ENCODE measurements at regions not wholly inside any gene's neighbourhood (a gene's known extent, or its start where the extent isn't known, plus 50 kb on each side); places are given as distances from the start of the nearest gene placed in this dataset.
"Not testable (repeated sequence)": the region's sequence is repeated elsewhere in the genome, so short reads cannot be mapped to it uniquely, and the experiment has no call there.

DNA sequence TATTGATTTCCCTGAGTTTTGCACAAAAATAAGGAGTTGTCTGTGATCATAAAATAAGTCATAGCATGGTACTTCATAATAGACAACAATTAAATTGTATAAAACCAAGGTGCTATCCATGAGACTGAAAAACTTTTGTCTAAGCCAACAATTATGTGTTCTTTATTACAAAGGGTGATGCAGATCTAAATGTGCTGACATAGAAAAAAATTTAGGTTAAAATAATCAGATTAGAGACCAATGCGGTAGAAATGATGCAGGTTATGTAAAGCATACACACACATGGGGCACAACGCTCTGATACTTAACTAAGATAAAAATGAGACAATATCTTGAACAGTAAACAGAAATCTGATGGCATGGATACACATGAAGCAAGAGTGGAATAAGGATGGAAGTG, 113.3 kb downstream of the PWWP3B start:
- H3K4me2 ChIP-seq (ENCODE audit: low read length), result no peak overlapping the region

DNA sequence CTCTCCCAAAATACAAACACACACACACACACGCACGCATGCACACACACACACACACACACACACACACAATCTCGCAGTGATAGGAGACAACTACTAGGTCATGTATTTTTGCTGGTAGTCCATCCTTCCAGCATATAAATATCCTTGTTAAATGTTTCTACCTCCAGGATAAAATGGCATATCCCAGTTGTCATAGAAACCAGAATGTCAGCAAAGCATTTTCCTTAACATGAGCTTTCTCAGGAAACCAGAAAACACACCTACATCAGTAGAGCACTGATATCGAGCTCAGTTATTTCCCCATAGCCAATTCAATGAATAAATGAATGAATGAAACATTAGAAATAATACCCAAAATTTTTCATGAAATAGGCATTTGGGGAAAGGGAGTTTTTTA, 115.7 kb downstream of the PWWP3B start:
- Histone ChIP-seq H3K9ac (ENCODE audit: low read length) (no peak overlapping the region), H3K4me1 (ENCODE audit: low read length) (no peaks in the 10 kb centered on the region), H3K4me2 (ENCODE audit: low read length) (no peak overlapping the region), H3K79me2 (ENCODE audit: low read length) (no peaks in the 10 kb centered on the region), H3K27ac (ENCODE audit: low read length) (no peak overlapping the region), H2AFZ (ENCODE audit: low read depth, low read length) (no peak overlapping the region), H3K9me3 (ENCODE audit: insufficient read depth, low read length) (no peaks in the 10 kb centered on the region), H3K4me3 (ENCODE audit: low read length) (no peak overlapping the region), H3K27me3 (ENCODE audit: low read depth, low read length) (no peaks in the 10 kb centered on the region), H4K20me1 (ENCODE audit: insufficient read depth, low read length) (no peaks in the 10 kb centered on the region), H3K36me3 (replicated peaks; ENCODE audit: low read depth, low read length) (no peaks in the 10 kb centered on the region)
- TF ChIP-seq, protein P1, sequence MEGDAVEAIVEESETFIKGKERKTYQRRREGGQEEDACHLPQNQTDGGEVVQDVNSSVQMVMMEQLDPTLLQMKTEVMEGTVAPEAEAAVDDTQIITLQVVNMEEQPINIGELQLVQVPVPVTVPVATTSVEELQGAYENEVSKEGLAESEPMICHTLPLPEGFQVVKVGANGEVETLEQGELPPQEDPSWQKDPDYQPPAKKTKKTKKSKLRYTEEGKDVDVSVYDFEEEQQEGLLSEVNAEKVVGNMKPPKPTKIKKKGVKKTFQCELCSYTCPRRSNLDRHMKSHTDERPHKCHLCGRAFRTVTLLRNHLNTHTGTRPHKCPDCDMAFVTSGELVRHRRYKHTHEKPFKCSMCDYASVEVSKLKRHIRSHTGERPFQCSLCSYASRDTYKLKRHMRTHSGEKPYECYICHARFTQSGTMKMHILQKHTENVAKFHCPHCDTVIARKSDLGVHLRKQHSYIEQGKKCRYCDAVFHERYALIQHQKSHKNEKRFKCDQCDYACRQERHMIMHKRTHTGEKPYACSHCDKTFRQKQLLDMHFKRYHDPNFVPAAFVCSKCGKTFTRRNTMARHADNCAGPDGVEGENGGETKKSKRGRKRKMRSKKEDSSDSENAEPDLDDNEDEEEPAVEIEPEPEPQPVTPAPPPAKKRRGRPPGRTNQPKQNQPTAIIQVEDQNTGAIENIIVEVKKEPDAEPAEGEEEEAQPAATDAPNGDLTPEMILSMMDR (IDR thresholded peaks at IDR 0.05; ENCODE audit: low read depth, low read length), result no peak
- no peak for TF ChIP-seq EZH2phosphoT487 (IDR thresholded peaks at IDR 0.05; ENCODE audit: low read depth)

More for the DNA sequence above, 113.3 kb downstream of the PWWP3B start:
- Histone ChIP-seq H3K27me3 (ENCODE audit: low read depth, low read length) (no peaks in the 10 kb centered on the region), H2AFZ (ENCODE audit: low read depth, low read length) (no peak overlapping the region), H3K4me1 (ENCODE audit: low read length) (no peaks in the 10 kb centered on the region), H3K36me3 (replicated peaks; ENCODE audit: low read depth, low read length) (no peaks in the 10 kb centered on the region), H3K4me3 (ENCODE audit: low read length) (no peak overlapping the region), H3K79me2 (ENCODE audit: low read length) (no peaks in the 10 kb centered on the region), H3K9me3 (ENCODE audit: insufficient read depth, low read length) (no peaks in the 10 kb centered on the region), H4K20me1 (ENCODE audit: insufficient read depth, low read length) (no peaks in the 10 kb centered on the region), H3K27ac (ENCODE audit: low read length) (no peak overlapping the region), H3K9ac (ENCODE audit: low read length) (no peak overlapping the region)
- TF ChIP-seq, protein P1 (IDR thresholded peaks at IDR 0.05; ENCODE audit: low read depth, low read length), result no peak
- no peak for TF ChIP-seq EZH2phosphoT487 (IDR thresholded peaks at IDR 0.05; ENCODE audit: low read depth)

DNA sequence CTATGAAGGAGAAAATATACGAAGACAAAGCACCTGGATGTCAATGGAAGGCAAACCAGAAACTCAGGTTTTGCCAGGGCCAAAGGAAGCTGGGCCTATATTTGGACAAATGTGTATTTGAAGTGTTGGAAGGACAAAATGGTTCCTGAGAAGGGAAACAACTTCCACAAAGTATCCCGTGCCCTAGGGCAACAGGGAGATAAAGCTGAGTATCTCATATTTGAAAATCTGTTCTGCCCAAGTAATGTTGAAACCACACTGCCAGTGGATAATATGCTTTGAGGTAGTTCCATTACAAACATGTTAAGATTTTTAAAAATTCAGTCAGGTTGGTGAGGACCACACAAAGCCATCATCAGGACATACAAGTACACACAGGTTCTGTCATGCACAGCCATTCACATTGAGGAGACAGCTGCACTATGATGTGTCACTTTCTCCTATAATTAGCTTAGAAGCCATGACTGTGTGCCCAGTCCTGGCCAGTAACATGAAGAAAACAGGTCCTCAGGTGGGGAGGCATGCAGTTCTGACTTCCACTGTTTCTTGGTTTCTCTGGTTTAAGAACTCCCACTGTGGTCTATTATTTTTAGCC, 116.4 kb downstream of the PWWP3B start:
- no peak overlapping the region for H3K4me2 ChIP-seq (ENCODE audit: low read length)
- no peaks in the 10 kb centered on the region for H3K79me2 ChIP-seq (ENCODE audit: low read length)
- no peak for TF ChIP-seq EZH2phosphoT487 (IDR thresholded peaks at IDR 0.05; ENCODE audit: low read depth)
- TF ChIP-seq, protein P1 (IDR thresholded peaks at IDR 0.05; ENCODE audit: low read depth, low read length), result no peak
- H3K36me3 ChIP-seq (replicated peaks; ENCODE audit: low read depth, low read length), result no peaks in the 10 kb centered on the region
- no peak overlapping the region for H2AFZ ChIP-seq (ENCODE audit: low read depth, low read length)
- H3K27ac ChIP-seq (ENCODE audit: low read length), result no peak overlapping the region
- H3K9me3 ChIP-seq (ENCODE audit: insufficient read depth, low read length), result no peaks in the 10 kb centered on the region
- H4K20me1 ChIP-seq (ENCODE audit: insufficient read depth, low read length), result no peaks in the 10 kb centered on the region
- H3K4me3 ChIP-seq (ENCODE audit: low read length), result no peak overlapping the region
- no peak overlapping the region for H3K9ac ChIP-seq (ENCODE audit: low read length)
- no peaks in the 10 kb centered on the region for H3K27me3 ChIP-seq (ENCODE audit: low read depth, low read length)
- H3K4me1 ChIP-seq (ENCODE audit: low read length), result no peaks in the 10 kb centered on the region

DNA sequence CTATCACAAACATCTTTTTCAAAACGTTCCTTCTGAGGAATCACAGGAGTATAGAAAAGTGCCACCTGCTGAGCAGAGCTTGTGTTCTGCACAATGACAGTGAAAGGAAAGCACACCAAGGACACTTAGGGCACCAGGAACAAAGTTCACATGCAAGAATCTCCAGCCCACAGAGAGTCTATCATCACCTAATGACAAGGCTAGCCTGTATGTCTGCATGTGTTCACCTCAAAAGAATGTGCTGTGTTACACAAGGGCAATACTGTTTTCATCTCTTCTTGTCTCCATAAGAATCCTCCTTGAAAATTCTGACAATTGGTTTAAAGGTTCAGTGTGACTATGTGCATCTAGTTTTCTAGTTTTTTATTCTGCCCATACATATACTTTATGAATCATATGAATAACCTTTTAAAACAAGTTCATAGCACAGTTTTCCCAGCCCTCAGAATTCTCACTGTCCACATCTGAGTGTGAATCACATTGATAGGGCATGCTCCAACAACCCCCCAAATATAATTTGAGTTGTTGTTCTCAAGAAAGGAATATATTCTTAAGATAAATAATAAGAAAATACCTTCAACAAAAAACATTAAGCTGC, 118.0 kb downstream of the PWWP3B start:
- Histone ChIP-seq H4K20me1 (ENCODE audit: insufficient read depth, low read length) (no peaks in the 10 kb centered on the region), H3K9ac (ENCODE audit: low read length) (no peak overlapping the region)
- TF ChIP-seq EZH2phosphoT487 (IDR thresholded peaks at IDR 0.05; ENCODE audit: low read depth), result no peak
- TF ChIP-seq, protein P1 (IDR thresholded peaks at IDR 0.05; ENCODE audit: low read depth, low read length), result no peak

DNA sequence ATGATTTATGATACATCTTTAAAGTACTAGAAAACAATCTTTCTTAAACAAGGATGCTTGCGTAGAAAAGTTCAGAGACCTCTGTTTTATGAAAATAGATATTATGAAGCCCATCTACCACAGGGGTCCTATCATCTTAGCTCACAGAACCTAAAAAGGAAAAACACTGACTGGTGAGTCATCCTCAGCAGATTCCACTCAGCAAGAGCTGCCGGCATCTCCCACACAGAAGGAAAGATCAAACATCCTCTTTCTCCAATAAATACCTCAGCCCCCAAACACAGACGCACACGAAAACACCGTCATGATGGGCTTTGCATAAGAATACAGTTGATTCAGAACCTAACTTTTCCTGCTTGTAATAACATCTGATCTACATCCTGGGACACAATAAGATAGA, 122.7 kb downstream of the PWWP3B start:
- not testable (repeated sequence) for H3K4me3 ChIP-seq (ENCODE audit: low read length); H3K27me3 ChIP-seq (ENCODE audit: low read depth, low read length); H3K4me1 ChIP-seq (ENCODE audit: low read length); H3K27ac ChIP-seq (ENCODE audit: low read length); H3K36me3 ChIP-seq (replicated peaks; ENCODE audit: low read depth, low read length); H3K9me3 ChIP-seq (ENCODE audit: insufficient read depth, low read length); H2AFZ ChIP-seq (ENCODE audit: low read depth, low read length); H3K9ac ChIP-seq (ENCODE audit: low read length); H3K79me2 ChIP-seq (ENCODE audit: low read length); H3K4me2 ChIP-seq (ENCODE audit: low read length); H4K20me1 ChIP-seq (ENCODE audit: insufficient read depth, low read length)

More for the DNA sequence above, 118.0 kb downstream of the PWWP3B start:
- H2AFZ ChIP-seq (ENCODE audit: low read depth, low read length), result no peak overlapping the region
- no peaks in the 10 kb centered on the region for H3K9me3 ChIP-seq (ENCODE audit: insufficient read depth, low read length)
- H3K4me1 ChIP-seq (ENCODE audit: low read length), result no peaks in the 10 kb centered on the region
- H3K36me3 ChIP-seq (replicated peaks; ENCODE audit: low read depth, low read length), result no peaks in the 10 kb centered on the region
- H3K79me2 ChIP-seq (ENCODE audit: low read length), result no peaks in the 10 kb centered on the region
- no peak overlapping the region for H3K4me2 ChIP-seq (ENCODE audit: low read length)
- H3K4me3 ChIP-seq (ENCODE audit: low read length), result no peak overlapping the region
- no peaks in the 10 kb centered on the region for H3K27me3 ChIP-seq (ENCODE audit: low read depth, low read length)
- no peak overlapping the region for H3K27ac ChIP-seq (ENCODE audit: low read length)

DNA sequence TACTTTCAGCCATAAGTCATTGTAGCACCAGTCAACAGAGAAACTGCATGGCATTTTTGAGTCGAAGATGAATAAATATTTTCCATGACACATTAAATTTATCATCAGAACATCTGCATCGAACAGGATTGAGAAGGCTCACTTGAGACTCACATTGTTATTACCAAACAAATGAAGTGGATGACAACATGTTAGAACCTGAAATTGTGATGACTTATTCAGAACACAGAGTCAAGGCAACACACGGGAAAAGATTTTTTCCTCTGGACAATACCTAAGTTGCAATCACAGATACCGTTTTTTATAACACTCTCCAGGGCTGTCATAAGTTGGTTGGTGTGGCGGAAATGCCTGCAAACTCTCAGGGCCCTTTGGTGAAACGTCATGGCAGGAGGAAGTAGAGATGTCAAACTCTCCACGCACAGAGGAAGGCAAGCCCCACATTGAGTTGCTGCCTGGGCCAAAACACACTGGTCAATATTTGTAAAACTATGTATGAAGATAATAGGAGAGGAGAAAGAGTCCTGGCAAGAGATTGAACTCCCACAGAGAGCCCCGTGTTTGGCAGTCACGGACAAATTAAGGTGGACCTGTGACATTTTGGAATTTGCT, 123.8 kb downstream of the PWWP3B start:
- not testable (repeated sequence) for H3K4me1 ChIP-seq (ENCODE audit: low read length); H3K9me3 ChIP-seq (ENCODE audit: insufficient read depth, low read length); H4K20me1 ChIP-seq (ENCODE audit: insufficient read depth, low read length); H3K79me2 ChIP-seq (ENCODE audit: low read length); H3K4me3 ChIP-seq (ENCODE audit: low read length); H3K27me3 ChIP-seq (ENCODE audit: low read depth, low read length); H3K27ac ChIP-seq (ENCODE audit: low read length); H3K4me2 ChIP-seq (ENCODE audit: low read length); H3K36me3 ChIP-seq (replicated peaks; ENCODE audit: low read depth, low read length); H2AFZ ChIP-seq (ENCODE audit: low read depth, low read length); H3K9ac ChIP-seq (ENCODE audit: low read length)
